ENCODE measurements at regions not wholly inside any gene's neighbourhood (a gene's known extent, or its start where the extent isn't known, plus 50 kb on each side); places are given as distances from the start of the nearest gene placed in this dataset.

GRCh38 chr15:81608309-81608829, 234.4 kb upstream of the TMC3 start:
- TF ChIP-seq CTCF (conservative IDR thresholded peaks at IDR 0.05) (no peak), ZFX (IDR thresholded peaks at IDR 0.05) (no peak)

Data from C4-2B (cell line).